Thyroid gland (tissue), 4 donors: ENCODE measurements at regions not wholly inside any gene's neighbourhood (a gene's known extent, or its start where the extent isn't known, plus 50 kb on each side); places are given as distances from the start of the nearest gene placed in this dataset.

Source experiments
- POLR2A ChIP-seq, 2 donors: fragments of 450-650 bp; IDR thresholded peaks; one replicate each; pipeline ENCODE4 v1.6.1; 2017; ENCODE audit warnings: antibody characterized with exemption in 2 of 2, mild to moderate bottlenecking in 2 of 2, moderate library complexity in 1 of 2
- TF ChIP-seq, protein P1 (sequence below), 6 experiments: fragments of 200-600 bp in 3 of 6; fragments of 450-650 bp in 3 of 6; sonication (generic) in 3 of 6; IDR thresholded peaks; one replicate each; pipeline ENCODE4 v1.5.1; 2016 to 2019; ENCODE audit warnings: antibody characterized with exemption in 6 of 6, mild to moderate bottlenecking in 2 of 6, inconsistent platforms in 1 of 6, moderate library complexity in 1 of 6

DNA sequence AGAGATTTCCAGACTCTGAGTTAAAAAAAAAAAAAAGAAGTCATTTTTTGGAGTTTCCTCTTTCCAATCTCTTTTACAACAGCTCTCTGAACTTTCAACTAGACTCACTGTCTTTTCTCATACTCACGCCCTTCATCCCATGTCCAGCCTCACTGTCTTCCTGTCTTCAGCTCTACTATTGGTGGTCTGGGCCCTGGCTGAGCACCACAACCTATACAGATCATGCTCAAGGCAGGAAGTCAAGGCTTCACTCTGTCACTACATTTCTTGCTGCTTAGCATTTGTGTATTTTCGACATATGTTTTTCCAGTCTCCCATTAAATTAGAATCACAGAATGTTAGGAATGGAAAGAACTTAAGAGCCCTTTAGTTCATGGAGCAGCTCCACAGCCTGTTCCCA lies 106.4 kb upstream of the PPP2R5A start:
- TF ChIP-seq, protein P1, sequence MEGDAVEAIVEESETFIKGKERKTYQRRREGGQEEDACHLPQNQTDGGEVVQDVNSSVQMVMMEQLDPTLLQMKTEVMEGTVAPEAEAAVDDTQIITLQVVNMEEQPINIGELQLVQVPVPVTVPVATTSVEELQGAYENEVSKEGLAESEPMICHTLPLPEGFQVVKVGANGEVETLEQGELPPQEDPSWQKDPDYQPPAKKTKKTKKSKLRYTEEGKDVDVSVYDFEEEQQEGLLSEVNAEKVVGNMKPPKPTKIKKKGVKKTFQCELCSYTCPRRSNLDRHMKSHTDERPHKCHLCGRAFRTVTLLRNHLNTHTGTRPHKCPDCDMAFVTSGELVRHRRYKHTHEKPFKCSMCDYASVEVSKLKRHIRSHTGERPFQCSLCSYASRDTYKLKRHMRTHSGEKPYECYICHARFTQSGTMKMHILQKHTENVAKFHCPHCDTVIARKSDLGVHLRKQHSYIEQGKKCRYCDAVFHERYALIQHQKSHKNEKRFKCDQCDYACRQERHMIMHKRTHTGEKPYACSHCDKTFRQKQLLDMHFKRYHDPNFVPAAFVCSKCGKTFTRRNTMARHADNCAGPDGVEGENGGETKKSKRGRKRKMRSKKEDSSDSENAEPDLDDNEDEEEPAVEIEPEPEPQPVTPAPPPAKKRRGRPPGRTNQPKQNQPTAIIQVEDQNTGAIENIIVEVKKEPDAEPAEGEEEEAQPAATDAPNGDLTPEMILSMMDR (IDR thresholded peaks at IDR 0.05): no peak
- TF ChIP-seq POLR2A (IDR thresholded peaks at IDR 0.05): no peak
